GM21423 (cell line): ENCODE measurements at regions not wholly inside any gene's neighbourhood (a gene's known extent, or its start where the extent isn't known, plus 50 kb on each side); places are given as distances from the start of the nearest gene placed in this dataset.

Experiments used
- ATAC-seq: cut with Tn5 transposase; IDR thresholded peaks from one replicate; pipeline ENCODE4 v1.9.1; 2021; ENCODE audit warnings: mild to moderate bottlenecking, moderate library complexity; ENCODE audit not compliant: unreplicated experiment

GRCh38 chr16:85354686-85355514 lies 242.6 kb upstream of the CIBAR2 start:
- ATAC-seq, result no peak

GRCh38 chr16:85355515-85355837 lies 243.2 kb upstream of the CIBAR2 start:
- no peak for ATAC-seq

GRCh38 chr16:85356157-85356556 lies 243.9 kb upstream of the CIBAR2 start:
- no peak for ATAC-seq

- ATAC-seq, result no peak
These were observed 245.1 kb upstream of the CIBAR2 start for GRCh38 chr16:85357323-85357722.

GRCh38 chr16:85357924-85358505 lies 245.7 kb upstream of the CIBAR2 start:
- no peak for ATAC-seq

GRCh38 chr16:85358704-85359146 lies 246.5 kb upstream of the CIBAR2 start:
- no peak for ATAC-seq

GRCh38 chr16:85359147-85359822 lies 247.0 kb upstream of the CIBAR2 start:
- ATAC-seq, result no peak

GRCh38 chr16:85360323-85361277 lies 248.3 kb upstream of the CIBAR2 start:
- ATAC-seq, result no peak

- no peak for ATAC-seq
These were observed 249.3 kb upstream of the CIBAR2 start for GRCh38 chr16:85361441-85362118.

GRCh38 chr16:85362443-85362842 lies 250.2 kb upstream of the CIBAR2 start:
- no peak for ATAC-seq

GRCh38 chr16:85363427-85363826 lies 249.7 kb upstream of the GSE1 start:
- ATAC-seq, result no peak

- ATAC-seq, result no peak
These were observed 249.2 kb upstream of the GSE1 start for GRCh38 chr16:85363881-85364280.

GRCh38 chr16:85364323-85365040 lies 248.6 kb upstream of the GSE1 start:
- no peak for ATAC-seq

- ATAC-seq, result no peak
These were observed 248.0 kb upstream of the GSE1 start for GRCh38 chr16:85365120-85365519.

GRCh38 chr16:85366031-85366763 lies 246.9 kb upstream of the GSE1 start:
- ATAC-seq, result no peak

GRCh38 chr16:85367485-85367884 lies 245.6 kb upstream of the GSE1 start:
- ATAC-seq, result no peak

GRCh38 chr16:85369060-85369459 lies 244.1 kb upstream of the GSE1 start:
- ATAC-seq, result no peak

GRCh38 chr16:85369741-85370528 lies 243.2 kb upstream of the GSE1 start:
- ATAC-seq, result no peak
